ENCODE measurements at regions not wholly inside any gene's neighbourhood (a gene's known extent, or its start where the extent isn't known, plus 50 kb on each side); places are given as distances from the start of the nearest gene placed in this dataset.
"Not testable (repeated sequence)": the region's sequence is repeated elsewhere in the genome, so short reads cannot be mapped to it uniquely, and the experiment has no call there.

- ChIA-PET POLR2A (no interaction called here), CTCF (interaction anchor here (0.6 to 2.8 kb wide), 8 partner anchors 9 to 96 kb away, joined by 3 to 17 read pairs (median 4); no protein-coding TSS in a partner anchor)
- Histone ChIP-seq H3K27ac (ENCODE audit: extremely low read depth, low read depth, low read length) (no peak overlapping the region), H3K36me3 (ENCODE audit: control insufficient read depth in 2 of 2, insufficient read depth in 1 of 2, low read length in 2 of 2) (no peaks in the 10 kb centered on the region), H3K4me1 (ENCODE audit: control insufficient read depth, insufficient read depth, low read length) (no peaks in the 10 kb centered on the region), H3K4me3 (ENCODE audit: low read depth, low read length) (no peak overlapping the region), H3K9me3 (ENCODE audit: control insufficient read depth, insufficient read depth, low read depth, low read length) (no peaks in the 10 kb centered on the region)
- no peak for TF ChIP-seq ZNF629 (tag by site-specific recombination; IDR thresholded peaks at IDR 0.05)
- TF ChIP-seq TRIM28 (IDR thresholded peaks at IDR 0.05; ENCODE audit: borderline replicate concordance, low read length) = peak; percentile 89
- no peak for TF ChIP-seq ZNF600 (tag by site-specific recombination; IDR thresholded peaks at IDR 0.05)
- TF ChIP-seq ZBTB48 (tag by site-specific recombination; IDR thresholded peaks at IDR 0.05) = no peak
- peak; percentile 69 for TF ChIP-seq PRDM6 (tag by site-specific recombination; IDR thresholded peaks at IDR 0.05)
- TF ChIP-seq TCF7L2 (IDR thresholded peaks at IDR 0.05; ENCODE audit: borderline replicate concordance, low read depth, low read length) = 0 out of 2 replicates have a peak, but pooled peaks have one; percentile 32
Measured at GRCh38 chr6:79810185-79810705, 137.1 kb downstream of the ELOVL4 start.

GRCh38 chr6:79808921-79809320, 138.4 kb downstream of the ELOVL4 start:
- TF ChIP-seq ZNF585B (tag by site-specific recombination; IDR thresholded peaks at IDR 0.05) (no peak), ZBTB17 (tag by site-specific recombination; IDR thresholded peaks at IDR 0.05) (no peak)
- ChIA-PET CTCF (interaction anchor here (0.7 to 2.5 kb wide), 5 partner anchors 23 to 95 kb away, joined by 3 to 14 read pairs (median 4); no protein-coding TSS in a partner anchor), POLR2A (no interaction called here)
- no peak overlapping the region for H3K27ac ChIP-seq (ENCODE audit: extremely low read depth, low read depth, low read length)
- no peaks in the 10 kb centered on the region for H3K9me3 ChIP-seq (ENCODE audit: control insufficient read depth, insufficient read depth, low read depth, low read length)
- H3K4me3 ChIP-seq (ENCODE audit: low read depth, low read length) = no peak overlapping the region
- H3K4me1 ChIP-seq (ENCODE audit: control insufficient read depth, insufficient read depth, low read length) = no peaks in the 10 kb centered on the region
- H3K36me3 ChIP-seq (ENCODE audit: control insufficient read depth in 2 of 2, insufficient read depth in 1 of 2, low read length in 2 of 2) = no peaks in the 10 kb centered on the region

- H3K36me3 ChIP-seq (ENCODE audit: control insufficient read depth in 2 of 2, insufficient read depth in 1 of 2, low read length in 2 of 2); H3K4me3 ChIP-seq (ENCODE audit: low read depth, low read length); H3K4me1 ChIP-seq (ENCODE audit: control insufficient read depth, insufficient read depth, low read length); H3K9me3 ChIP-seq (ENCODE audit: control insufficient read depth, insufficient read depth, low read depth, low read length); H3K27ac ChIP-seq (ENCODE audit: extremely low read depth, low read depth, low read length); POLR2A ChIA-PET: not testable (repeated sequence)
- CTCF ChIA-PET = interaction anchor here (1.5 kb wide), 1 partner anchor 28 kb away, joined by 5 read pairs; no protein-coding TSS in a partner anchor
Measured at GRCh38 chr6:79806661-79807060, 140.7 kb downstream of the ELOVL4 start.

GRCh38 chr6:79804732-79805131, 142.6 kb downstream of the ELOVL4 start:
- Histone ChIP-seq H3K9me3 (ENCODE audit: control insufficient read depth, insufficient read depth, low read depth, low read length) (no peaks in the 10 kb centered on the region), H3K36me3 (ENCODE audit: control insufficient read depth in 2 of 2, insufficient read depth in 1 of 2, low read length in 2 of 2) (no peaks in the 10 kb centered on the region), H3K4me3 (ENCODE audit: low read depth, low read length) (no peak overlapping the region), H3K4me1 (ENCODE audit: control insufficient read depth, insufficient read depth, low read length) (no peaks in the 10 kb centered on the region), H3K27ac (ENCODE audit: extremely low read depth, low read depth, low read length) (no peak overlapping the region)
- CTCF ChIA-PET = interaction anchor here (1.6 kb wide), 1 partner anchor 9 kb away, joined by 9 read pairs; no protein-coding TSS in a partner anchor
- POLR2A ChIA-PET = no interaction called here
- no peak for TF ChIP-seq ZNF830 (tag by site-specific recombination; IDR thresholded peaks at IDR 0.05; ENCODE audit: low read depth)

GRCh38 chr6:79803917-79804316, 143.4 kb downstream of the ELOVL4 start:
- H3K27ac ChIP-seq (ENCODE audit: extremely low read depth, low read depth, low read length) = no peak overlapping the region
- CTCF ChIA-PET = no interaction called here
- no peaks in the 10 kb centered on the region for H3K4me1 ChIP-seq (ENCODE audit: control insufficient read depth, insufficient read depth, low read length)
- no peaks in the 10 kb centered on the region for H3K9me3 ChIP-seq (ENCODE audit: control insufficient read depth, insufficient read depth, low read depth, low read length)
- H3K36me3 ChIP-seq (ENCODE audit: control insufficient read depth in 2 of 2, insufficient read depth in 1 of 2, low read length in 2 of 2) = no peaks in the 10 kb centered on the region
- TF ChIP-seq GLIS1 (tag by site-specific recombination; IDR thresholded peaks at IDR 0.05) = no peak
- no peak for TF ChIP-seq ZNF138 (tag by site-specific recombination; IDR thresholded peaks at IDR 0.05; ENCODE audit: borderline replicate concordance)
- no peak for TF ChIP-seq ZXDB (tag by site-specific recombination; IDR thresholded peaks at IDR 0.05)
- no peak for TF ChIP-seq ZNF701 (tag by site-specific recombination; IDR thresholded peaks at IDR 0.05)
- TF ChIP-seq ZNF335 (tag by site-specific recombination; conservative IDR thresholded peaks at IDR 0.05) = no peak
- no peak for TF ChIP-seq ZNF488 (tag by site-specific recombination; IDR thresholded peaks at IDR 0.05)
- TF ChIP-seq ZNF660 (tag by site-specific recombination; IDR thresholded peaks at IDR 0.05) = no peak
- TF ChIP-seq SP7 (tag by site-specific recombination; IDR thresholded peaks at IDR 0.05) = no peak
- no peak for TF ChIP-seq BCL11B (tag by site-specific recombination; IDR thresholded peaks at IDR 0.05; ENCODE audit: low read depth)
- TF ChIP-seq YY2 (tag by site-specific recombination; IDR thresholded peaks at IDR 0.05) = no peak
- no peak for TF ChIP-seq ZNF280D (tag by site-specific recombination; IDR thresholded peaks at IDR 0.05)
- no peak for TF ChIP-seq ZNF561 (tag by site-specific recombination; IDR thresholded peaks at IDR 0.05; ENCODE audit: borderline replicate concordance)
- POLR2A ChIA-PET = no interaction called here
- no peak overlapping the region for H3K4me3 ChIP-seq (ENCODE audit: low read depth, low read length)
